GM12873 (cell line): ENCODE measurements at regions not wholly inside any gene's neighbourhood (a gene's known extent, or its start where the extent isn't known, plus 50 kb on each side); places are given as distances from the start of the nearest gene placed in this dataset.

ENCODE experiments used
- TF ChIP-seq, protein P1 (sequence below): IDR thresholded peaks from 2 replicates; pipeline ENCODE4 v1.5.1; 2012; ENCODE audit warnings: low read depth, mild to moderate bottlenecking, moderate library complexity, low read length, control low read depth; ENCODE audit not compliant: insufficient read depth; ENCODE audit errors: missing control alignments

DNA sequence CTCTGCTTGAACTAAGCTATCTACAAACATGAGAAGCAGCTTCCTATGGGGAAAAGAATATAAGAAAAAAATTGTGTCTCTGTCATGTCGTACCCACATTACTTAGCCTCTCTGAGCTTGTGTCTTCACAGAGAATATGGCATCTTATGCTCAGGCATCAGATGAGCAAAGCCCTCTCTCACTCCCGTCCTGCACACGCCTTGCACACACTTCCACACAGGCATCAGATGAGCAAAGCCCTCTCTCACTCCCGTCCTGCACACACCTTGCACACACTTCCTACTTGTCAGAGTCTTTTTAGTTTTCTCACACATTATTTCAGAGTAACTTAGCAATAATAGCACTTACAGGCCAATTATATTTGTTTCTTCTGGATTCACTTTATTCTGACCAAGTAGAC, 79.0 kb upstream of the DUSP22 start:
- TF ChIP-seq, protein P1, sequence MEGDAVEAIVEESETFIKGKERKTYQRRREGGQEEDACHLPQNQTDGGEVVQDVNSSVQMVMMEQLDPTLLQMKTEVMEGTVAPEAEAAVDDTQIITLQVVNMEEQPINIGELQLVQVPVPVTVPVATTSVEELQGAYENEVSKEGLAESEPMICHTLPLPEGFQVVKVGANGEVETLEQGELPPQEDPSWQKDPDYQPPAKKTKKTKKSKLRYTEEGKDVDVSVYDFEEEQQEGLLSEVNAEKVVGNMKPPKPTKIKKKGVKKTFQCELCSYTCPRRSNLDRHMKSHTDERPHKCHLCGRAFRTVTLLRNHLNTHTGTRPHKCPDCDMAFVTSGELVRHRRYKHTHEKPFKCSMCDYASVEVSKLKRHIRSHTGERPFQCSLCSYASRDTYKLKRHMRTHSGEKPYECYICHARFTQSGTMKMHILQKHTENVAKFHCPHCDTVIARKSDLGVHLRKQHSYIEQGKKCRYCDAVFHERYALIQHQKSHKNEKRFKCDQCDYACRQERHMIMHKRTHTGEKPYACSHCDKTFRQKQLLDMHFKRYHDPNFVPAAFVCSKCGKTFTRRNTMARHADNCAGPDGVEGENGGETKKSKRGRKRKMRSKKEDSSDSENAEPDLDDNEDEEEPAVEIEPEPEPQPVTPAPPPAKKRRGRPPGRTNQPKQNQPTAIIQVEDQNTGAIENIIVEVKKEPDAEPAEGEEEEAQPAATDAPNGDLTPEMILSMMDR: no peak

- TF ChIP-seq, protein P1: no peak
Measured at GRCh38 chr6:214428-214827, 77.9 kb upstream of the DUSP22 start.

DNA sequence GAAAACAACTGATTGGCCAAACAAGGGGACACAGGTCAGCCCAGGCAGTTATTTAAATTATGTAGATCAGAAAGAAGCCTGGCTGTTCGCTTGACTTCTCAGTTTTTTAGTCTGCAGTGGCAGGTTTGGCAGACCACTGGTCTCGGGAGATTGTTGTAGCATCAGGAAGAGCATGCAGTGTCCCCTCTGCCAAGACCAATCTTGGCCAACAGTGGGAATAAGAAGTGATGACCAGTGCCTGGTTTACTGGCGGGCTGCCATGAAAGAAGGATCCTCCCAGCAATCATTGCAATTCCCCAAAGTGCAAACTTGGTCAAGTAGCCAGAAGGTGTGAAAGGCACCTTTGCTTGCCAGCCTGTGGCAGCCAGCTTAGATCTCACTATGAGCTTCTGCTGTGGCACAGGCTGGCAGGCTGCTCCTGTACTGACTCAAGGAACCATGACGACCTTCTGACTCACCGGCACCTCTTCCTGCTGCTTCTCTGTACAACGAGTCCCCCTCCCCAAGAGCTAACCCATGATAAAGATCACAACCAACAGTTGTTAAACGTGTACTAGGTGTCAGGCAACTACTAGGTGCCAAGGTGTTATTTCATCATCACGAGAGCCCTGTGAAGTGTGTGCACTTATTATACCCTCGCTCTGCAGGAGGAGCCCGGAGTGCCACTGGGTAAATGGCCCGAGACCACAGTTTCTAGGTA, 76.8 kb upstream of the DUSP22 start:
- TF ChIP-seq, protein P1: no peak

DNA sequence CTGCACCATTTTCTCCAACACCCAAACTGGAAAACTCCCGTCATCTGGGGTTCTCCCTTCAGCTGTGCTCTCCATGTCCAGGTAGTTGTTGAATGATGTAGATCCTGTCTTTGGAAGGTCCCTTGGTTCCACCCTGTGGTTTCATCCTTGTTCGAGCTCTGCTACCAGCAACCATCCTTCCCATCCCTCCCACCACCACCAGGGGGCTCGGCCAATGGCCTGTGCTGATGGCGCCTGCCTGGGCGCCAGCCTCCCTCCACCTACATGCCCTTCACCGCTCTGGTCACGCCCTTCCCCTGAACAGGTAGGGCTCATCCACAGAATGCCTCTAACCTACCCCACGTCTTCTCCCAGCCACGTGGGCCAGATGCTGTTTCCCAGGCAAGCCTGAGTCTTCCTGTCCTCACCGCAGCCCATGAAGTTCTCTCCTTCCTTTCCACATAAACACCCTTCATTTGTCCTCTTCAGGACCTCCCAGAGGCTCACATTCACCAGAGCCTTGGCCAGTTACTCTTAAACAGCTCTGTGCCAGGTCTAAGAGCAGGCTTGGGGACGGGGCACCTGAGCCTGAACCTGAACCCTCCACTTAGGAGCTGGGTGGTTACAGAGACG, 75.1 kb upstream of the DUSP22 start:
- TF ChIP-seq, protein P1: peak; percentile 96

GRCh38 chr6:218153-219018, 73.9 kb upstream of the DUSP22 start:
- TF ChIP-seq, protein P1: peak; percentile 32

DNA sequence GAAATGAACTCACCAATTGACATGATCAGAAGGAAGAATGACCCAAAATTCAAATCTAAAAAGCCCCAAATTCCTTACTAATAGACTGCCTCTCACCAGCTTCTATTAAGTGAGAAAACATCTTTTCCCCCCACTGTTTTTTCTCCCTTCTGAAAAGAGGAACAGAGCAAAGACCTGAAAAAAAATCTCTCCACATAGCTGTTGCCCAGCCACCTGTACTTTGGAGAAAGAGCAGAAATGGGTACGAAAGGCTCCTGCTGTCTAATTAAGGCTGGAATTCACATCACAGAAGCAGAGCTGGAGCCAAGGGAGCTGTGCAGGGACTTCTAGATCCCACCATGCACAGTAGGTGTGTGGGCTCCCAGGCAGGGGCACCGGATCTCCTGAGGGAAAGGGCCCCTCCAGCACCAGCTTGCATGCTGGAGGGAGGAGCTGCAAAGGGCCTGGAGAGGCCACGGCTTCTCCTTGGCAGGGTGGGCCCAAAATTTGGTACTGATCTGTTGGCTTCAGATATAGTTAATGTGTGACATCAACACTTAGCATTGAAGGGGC, 73.2 kb upstream of the DUSP22 start:
- TF ChIP-seq, protein P1: no peak
